ENCODE measurements at regions not wholly inside any gene's neighbourhood (a gene's known extent, or its start where the extent isn't known, plus 50 kb on each side); places are given as distances from the start of the nearest gene placed in this dataset.

DNA sequence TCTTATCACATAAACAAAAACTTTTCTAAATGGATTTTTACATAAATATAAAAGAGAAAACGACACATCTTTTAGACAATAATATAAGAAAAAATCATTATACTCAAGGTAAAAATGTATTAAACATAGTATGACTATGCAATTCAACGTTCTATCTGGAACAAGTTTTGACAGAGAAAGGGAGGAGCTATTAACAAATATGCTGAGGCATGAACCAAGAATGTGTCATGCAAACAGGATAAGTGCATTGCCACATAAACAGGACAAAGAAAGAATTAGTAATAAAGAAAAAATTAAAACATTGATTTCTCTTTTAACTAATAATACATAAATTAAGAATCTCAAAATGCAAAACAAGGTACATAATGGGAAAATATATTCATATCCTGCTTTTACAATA is 1353.4 kb upstream of the GJE1 start:
- ATAC-seq (no peak), FAIRE-seq (no peak), DNase-seq (ENCODE audit: extremely low read depth in 1 of 4, low spot score in 3 of 4) (no peak)
- Histone ChIP-seq H4K20me1 (replicated peaks; ENCODE audit: control insufficient read depth, insufficient read depth, low read length) (no peaks in the 10 kb centered on the region), H3K4me3 (no peak overlapping the region), H3K9me1 (ENCODE audit: control insufficient read depth, insufficient read depth, low read length) (no peaks in the 10 kb centered on the region), H3K27me3 (ENCODE audit: control insufficient read depth in 2 of 2, insufficient read depth in 2 of 2, low read length in 2 of 2) (no peaks in the 10 kb centered on the region), H3K9me3 (replicated peaks; ENCODE audit: control insufficient read depth, insufficient read depth, low read depth, low read length) (no peaks in the 10 kb centered on the region), H3K36me3 (ENCODE audit: control insufficient read depth, insufficient read depth, low read length) (no peaks in the 10 kb centered on the region), H3K27ac (ENCODE audit: extremely low read depth, low read depth, low read length) (no peak overlapping the region), H3K9ac (ENCODE audit: insufficient read depth in 1 of 2, low read depth in 2 of 2, low read length in 2 of 2) (no peak overlapping the region), H3K79me2 (ENCODE audit: control insufficient read depth, insufficient read depth, low read length) (no peaks in the 10 kb centered on the region), H3K4me1 (replicated peaks in 1 of 2; ENCODE audit: control insufficient read depth in 2 of 2, insufficient read depth in 2 of 2, low read length in 2 of 2) (no peaks in the 10 kb centered on the region), H3K4me2 (ENCODE audit: insufficient read depth, low read length) (no peak overlapping the region), H2AFZ (ENCODE audit: low read depth, low read length) (no peak overlapping the region)
- in situ Hi-C loops (cut with MboI), result loop anchor here (25.0 kb wide), 1 partner anchor 508 kb away; no protein-coding TSS in a partner anchor
- 2% methylated on average over 2 of the region's 2 CpGs for WGBS (ENCODE audit: insufficient coverage, low coverage, missing lambda C conversion rate)
- intact Hi-C loops (cut with micrococcal nuclease), result no loop called here
- no TSS peak for BruUV-seq (replicated peaks)
- TF ChIP-seq ZNF436 (CRISPR knock-in tag; IDR thresholded peaks at IDR 0.05) (no peak), EP300 (IDR thresholded peaks at IDR 0.05; ENCODE audit: low read length) (no peak), ZNF134 (CRISPR knock-in tag; conservative IDR thresholded peaks at IDR 0.05) (no peak), EWSR1 (IDR thresholded peaks at IDR 0.05; ENCODE audit: borderline replicate concordance, low read depth, partially characterized antibody) (no peak), NFATC3 (IDR thresholded peaks at IDR 0.05) (no peak), ETS2 (tag; IDR thresholded peaks at IDR 0.05; ENCODE audit: borderline replicate concordance, poor library complexity, severe bottlenecking) (no peak), FOXA3 (CRISPR knock-in tag; conservative IDR thresholded peaks at IDR 0.05 in 1 of 2, IDR thresholded peaks at IDR 0.05 in 1 of 2) (no peak), ZNF282 (CRISPR knock-in tag; IDR thresholded peaks at IDR 0.05) (no peak)
- TF ChIP-seq, protein P1, sequence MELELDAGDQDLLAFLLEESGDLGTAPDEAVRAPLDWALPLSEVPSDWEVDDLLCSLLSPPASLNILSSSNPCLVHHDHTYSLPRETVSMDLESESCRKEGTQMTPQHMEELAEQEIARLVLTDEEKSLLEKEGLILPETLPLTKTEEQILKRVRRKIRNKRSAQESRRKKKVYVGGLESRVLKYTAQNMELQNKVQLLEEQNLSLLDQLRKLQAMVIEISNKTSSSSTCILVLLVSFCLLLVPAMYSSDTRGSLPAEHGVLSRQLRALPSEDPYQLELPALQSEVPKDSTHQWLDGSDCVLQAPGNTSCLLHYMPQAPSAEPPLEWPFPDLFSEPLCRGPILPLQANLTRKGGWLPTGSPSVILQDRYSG (tag; conservative IDR thresholded peaks at IDR 0.05; ENCODE audit: low read depth), result no peak
- ChIA-PET CTCF (ENCODE audit: low intra/inter-chr PET ratio) (no interaction called here), POLR2A (no interaction called here)

All from K562 (cell line).